SU-DHL-6 (cell line): ENCODE measurements at regions not wholly inside any gene's neighbourhood (a gene's known extent, or its start where the extent isn't known, plus 50 kb on each side); places are given as distances from the start of the nearest gene placed in this dataset.

Experiments used
- H2AFZ ChIP-seq: fragments of 200-600 bp; sonication (generic); 2 replicates; pipeline ENCODE4 v1.6.1; 2014; ENCODE audit warnings: low read depth, mild to moderate bottlenecking, moderate library complexity, mixed read lengths, antibody characterized with exemption, low read length; ENCODE audit not compliant: severe bottlenecking
- H3F3A ChIP-seq: fragments of 200-600 bp; shearing (Covaris generic); 2 replicates; pipeline ENCODE4 v1.6.0; 2016; ENCODE audit warnings: antibody characterized with exemption, mild to moderate bottlenecking; ENCODE audit not compliant: insufficient read depth
- H3K27ac ChIP-seq: fragments of 200-600 bp; sonication (generic); 2 replicates; pipeline ENCODE4 v1.5.1; 2016; ENCODE audit warnings: low read depth, mild to moderate bottlenecking, low read length, moderate library complexity, mixed read lengths
- H3K27me3 ChIP-seq: fragments of 200-600 bp; sonication (generic), shearing (Covaris generic); 2 replicates; pipeline ENCODE4 v1.6.0; 2014; ENCODE audit warnings: mild to moderate bottlenecking, low read length
- H3K36me3 ChIP-seq: fragments of 200-600 bp; sonication (generic); 2 replicates; pipeline ENCODE4 v1.6.1; 2014; ENCODE audit warnings: mild to moderate bottlenecking, low read length, mixed read lengths
- H3K4me2 ChIP-seq: fragments of 300-600, 200-600 bp; shearing (Covaris generic), sonication (generic); 2 replicates; pipeline ENCODE4 v1.6.0; 2014; ENCODE audit warnings: low read length, low read depth, mild to moderate bottlenecking; ENCODE audit not compliant: poor library complexity, severe bottlenecking
- H3K4me3 ChIP-seq: fragments of 200-600 bp; sonication (generic); 2 replicates; pipeline ENCODE4 v1.5.1; 2014; ENCODE audit warnings: antibody characterized with exemption, low read length, mild to moderate bottlenecking, mixed read lengths; ENCODE audit not compliant: insufficient read depth, poor library complexity, severe bottlenecking
- H3K79me2 ChIP-seq: fragments of 200-600 bp; sonication (generic); 2 replicates; pipeline ENCODE4 v1.6.1; 2014; ENCODE audit warnings: mild to moderate bottlenecking, low read length, moderate library complexity; ENCODE audit not compliant: insufficient read depth
- H3K9ac ChIP-seq: fragments of 200-600 bp; sonication (generic); 2 replicates; pipeline ENCODE4 v1.7.0; 2014; ENCODE audit warnings: mild to moderate bottlenecking, low read length
- H3K9me2 ChIP-seq: fragments of 200-600 bp; sonication (generic); replicated peaks from 2 replicates; pipeline ENCODE4 v1.6.1; 2014; ENCODE audit warnings: low read length; ENCODE audit not compliant: insufficient read depth
- H3K9me3 ChIP-seq: fragments of 200-600 bp; sonication (generic); 2 replicates; pipeline ENCODE4 v1.6.1; 2014; ENCODE audit warnings: low read length, mixed read lengths; ENCODE audit not compliant: insufficient read depth
- H4K20me1 ChIP-seq: fragments of 200-600 bp; sonication (generic); 2 replicates; pipeline ENCODE4 v1.6.1; 2014; ENCODE audit warnings: low read depth, mild to moderate bottlenecking, antibody characterized with exemption, low read length, moderate library complexity, mixed read lengths
- CTCF ChIP-seq: fragments of 200-600 bp; sonication (generic); IDR thresholded peaks from one replicate; pipeline ENCODE4 v1.5.1; 2017; ENCODE audit warnings: antibody characterized with exemption, mild to moderate bottlenecking, low read length, moderate library complexity; ENCODE audit not compliant: insufficient read depth, poor library complexity, severe bottlenecking
- EZH2phosphoT487 ChIP-seq: fragments of 200-600 bp; sonication (generic), shearing (Covaris generic); conservative IDR thresholded peaks from 2 replicates; pipeline ENCODE4 v1.6.1; 2018; ENCODE audit warnings: mild to moderate bottlenecking, antibody characterized with exemption, low read length, moderate library complexity, mixed read lengths

GRCh38 chr3:59698091-59698490, 648.3 kb upstream of the CFAP20DC start:
- Histone ChIP-seq H3K9me2 (no peaks in the 10 kb centered on the region), H3K27ac (no peak overlapping the region), H3K9ac (no peak overlapping the region), H3K79me2 (no peaks in the 10 kb centered on the region), H3K4me2 (no peak overlapping the region), H3K4me3 (no peak overlapping the region), H2AFZ (no peak overlapping the region), H3F3A (no peaks in the 10 kb centered on the region), H3K27me3 (no peaks in the 10 kb centered on the region), H4K20me1 (no peaks in the 10 kb centered on the region), H3K9me3 (no peaks in the 10 kb centered on the region), H3K36me3 (no peaks in the 10 kb centered on the region)
- TF ChIP-seq CTCF (no peak), EZH2phosphoT487 (no peak)

- Histone ChIP-seq H3K9me3 (no peaks in the 10 kb centered on the region), H3K79me2 (no peaks in the 10 kb centered on the region), H2AFZ (no peak overlapping the region), H3K4me2 (no peak overlapping the region), H3K4me3 (no peak overlapping the region), H3K9me2 (no peaks in the 10 kb centered on the region), H3K9ac (no peak overlapping the region), H3F3A (no peaks in the 10 kb centered on the region), H3K27ac (no peak overlapping the region), H4K20me1 (no peaks in the 10 kb centered on the region), H3K27me3 (no peaks in the 10 kb centered on the region), H3K36me3 (no peaks in the 10 kb centered on the region)
- TF ChIP-seq EZH2phosphoT487: no peak
- no peak for TF ChIP-seq CTCF
Measured at GRCh38 chr3:59696783-59697182, 647.0 kb upstream of the CFAP20DC start.

GRCh38 chr3:59695860-59696259, 646.0 kb upstream of the CFAP20DC start:
- no peak overlapping the region for H3K9ac ChIP-seq
- H3K9me3 ChIP-seq: no peaks in the 10 kb centered on the region
- no peaks in the 10 kb centered on the region for H3K9me2 ChIP-seq
- no peaks in the 10 kb centered on the region for H3K27me3 ChIP-seq
- TF ChIP-seq CTCF: no peak
- no peak for TF ChIP-seq EZH2phosphoT487
- H3K79me2 ChIP-seq: no peaks in the 10 kb centered on the region
- H2AFZ ChIP-seq: no peak overlapping the region
- H4K20me1 ChIP-seq: no peaks in the 10 kb centered on the region
- H3K4me3 ChIP-seq: no peak overlapping the region
- H3K27ac ChIP-seq: no peak overlapping the region
- no peak overlapping the region for H3K4me2 ChIP-seq
- no peaks in the 10 kb centered on the region for H3K36me3 ChIP-seq
- H3F3A ChIP-seq: no peaks in the 10 kb centered on the region

- no peak overlapping the region for H3K4me3 ChIP-seq
- no peak overlapping the region for H3K4me2 ChIP-seq
- no peaks in the 10 kb centered on the region for H3K9me2 ChIP-seq
- TF ChIP-seq EZH2phosphoT487: no peak
- no peak for TF ChIP-seq CTCF
- H3K27ac ChIP-seq: no peak overlapping the region
- H2AFZ ChIP-seq: no peak overlapping the region
- H3K79me2 ChIP-seq: no peaks in the 10 kb centered on the region
- no peaks in the 10 kb centered on the region for H3F3A ChIP-seq
- H3K36me3 ChIP-seq: no peaks in the 10 kb centered on the region
- no peaks in the 10 kb centered on the region for H3K27me3 ChIP-seq
- no peak overlapping the region for H3K9ac ChIP-seq
- H3K9me3 ChIP-seq: no peaks in the 10 kb centered on the region
- H4K20me1 ChIP-seq: no peaks in the 10 kb centered on the region
Measured at GRCh38 chr3:59692117-59692516, 642.3 kb upstream of the CFAP20DC start.
